ENCODE measurements at regions not wholly inside any gene's neighbourhood (a gene's known extent, or its start where the extent isn't known, plus 50 kb on each side); places are given as distances from the start of the nearest gene placed in this dataset.

DNA sequence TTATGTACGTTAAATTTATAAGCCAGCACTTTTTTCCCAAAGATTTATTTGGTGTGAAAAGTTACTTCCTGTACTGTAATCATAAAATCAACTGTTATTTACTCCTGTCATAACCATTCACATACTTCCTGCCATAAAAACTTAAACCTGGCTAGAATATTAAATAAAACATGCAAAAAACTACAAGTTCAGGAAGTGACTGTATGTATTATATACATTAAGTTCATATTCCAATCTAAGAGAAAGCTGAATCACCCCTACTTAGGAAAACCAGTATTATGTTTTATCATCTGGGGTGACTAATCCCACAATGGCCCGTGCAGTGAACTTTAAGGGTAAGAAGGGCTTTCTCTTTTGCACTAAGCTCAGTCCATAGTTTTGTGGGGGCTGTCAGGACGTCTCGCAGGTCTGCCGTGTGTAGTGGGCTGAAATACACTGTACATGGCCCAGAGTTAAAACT lies 183.7 kb upstream of the KLF14 start:
- Histone ChIP-seq H3K4me3 (ENCODE audit: insufficient read depth, low read length) (peak overlapping the region; percentile 21), H3K4me2 (ENCODE audit: insufficient read depth, low read length) (peak overlapping the region; percentile 63)
- TF ChIP-seq, protein P1, sequence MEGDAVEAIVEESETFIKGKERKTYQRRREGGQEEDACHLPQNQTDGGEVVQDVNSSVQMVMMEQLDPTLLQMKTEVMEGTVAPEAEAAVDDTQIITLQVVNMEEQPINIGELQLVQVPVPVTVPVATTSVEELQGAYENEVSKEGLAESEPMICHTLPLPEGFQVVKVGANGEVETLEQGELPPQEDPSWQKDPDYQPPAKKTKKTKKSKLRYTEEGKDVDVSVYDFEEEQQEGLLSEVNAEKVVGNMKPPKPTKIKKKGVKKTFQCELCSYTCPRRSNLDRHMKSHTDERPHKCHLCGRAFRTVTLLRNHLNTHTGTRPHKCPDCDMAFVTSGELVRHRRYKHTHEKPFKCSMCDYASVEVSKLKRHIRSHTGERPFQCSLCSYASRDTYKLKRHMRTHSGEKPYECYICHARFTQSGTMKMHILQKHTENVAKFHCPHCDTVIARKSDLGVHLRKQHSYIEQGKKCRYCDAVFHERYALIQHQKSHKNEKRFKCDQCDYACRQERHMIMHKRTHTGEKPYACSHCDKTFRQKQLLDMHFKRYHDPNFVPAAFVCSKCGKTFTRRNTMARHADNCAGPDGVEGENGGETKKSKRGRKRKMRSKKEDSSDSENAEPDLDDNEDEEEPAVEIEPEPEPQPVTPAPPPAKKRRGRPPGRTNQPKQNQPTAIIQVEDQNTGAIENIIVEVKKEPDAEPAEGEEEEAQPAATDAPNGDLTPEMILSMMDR (IDR thresholded peaks at IDR 0.05; ENCODE audit: extremely low read depth, low read depth, low read length) = no peak

DNA sequence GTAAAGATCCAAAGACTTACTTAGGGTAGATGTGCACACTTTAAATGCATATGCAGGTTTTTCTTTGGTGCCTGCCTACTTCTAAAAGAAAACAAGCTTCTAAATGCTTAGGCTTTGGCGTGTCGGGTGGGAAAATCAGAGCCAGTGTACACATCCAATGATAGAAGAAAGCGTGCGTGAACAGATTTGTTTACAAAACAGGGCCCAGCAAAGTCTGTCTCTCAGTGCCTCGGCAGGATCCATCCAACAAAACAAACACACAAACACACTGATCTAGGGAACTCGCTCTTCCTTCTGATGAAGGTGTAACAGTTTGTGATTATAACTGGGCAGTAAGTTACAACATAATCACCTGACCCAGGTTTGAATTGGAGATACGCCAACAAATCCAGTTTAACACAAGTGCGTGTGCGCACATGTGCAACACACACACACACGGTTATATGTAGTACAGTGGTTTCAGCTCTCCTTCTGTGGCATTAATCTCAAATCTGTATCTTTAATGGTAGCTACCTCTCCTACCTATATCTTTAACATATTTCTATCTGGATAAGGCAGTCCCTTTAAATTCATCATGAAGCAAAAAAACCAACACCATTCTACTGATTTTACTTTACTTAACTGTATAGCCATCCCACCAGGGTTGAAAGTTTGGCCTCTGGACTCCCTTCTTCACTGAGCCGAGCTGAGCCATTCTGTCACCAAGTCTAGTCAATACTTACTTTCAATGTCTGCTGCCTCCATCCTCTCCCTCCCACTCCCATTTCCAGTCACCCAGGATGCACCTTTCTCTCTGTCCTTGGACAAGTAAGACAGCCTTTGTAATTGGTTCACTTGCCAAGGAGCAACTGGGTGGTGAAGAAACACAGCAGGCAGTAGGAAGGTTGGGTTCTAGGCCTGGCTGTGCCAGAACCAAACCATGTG lies 184.4 kb upstream of the KLF14 start:
- Histone ChIP-seq H3K4me1 (ENCODE audit: insufficient read depth, low read length) (peaks cover 99% of the 10 kb centered on the region), H3K9me3 (ENCODE audit: low read depth, low read length) (no peaks in the 10 kb centered on the region), H3K36me3 (ENCODE audit: insufficient read depth, low read length) (peaks cover 35% of the 10 kb centered on the region), H3K27me3 (ENCODE audit: insufficient read depth, low read length) (no peaks in the 10 kb centered on the region), H3K4me3 (ENCODE audit: insufficient read depth, low read length) (peak overlapping the region; percentile 21), H4K20me1 (ENCODE audit: insufficient read depth, low read length) (no peaks in the 10 kb centered on the region), H3K27ac (ENCODE audit: low read depth, low read length) (peak overlapping the region; percentile 94), H2AFZ (ENCODE audit: low read length) (no peak overlapping the region), H3K79me2 (ENCODE audit: insufficient read depth, low read length) (peaks cover 89% of the 10 kb centered on the region), H3K4me2 (ENCODE audit: insufficient read depth, low read length) (peak overlapping the region; percentile 63)
- TF ChIP-seq, protein P1 (IDR thresholded peaks at IDR 0.05; ENCODE audit: extremely low read depth, low read depth, low read length) = no peak
- no peak for DNase-seq (ENCODE audit: insufficient read length, low spot score, missing footprints)

More for the DNA sequence above, 183.7 kb upstream of the KLF14 start:
- DNase-seq (ENCODE audit: insufficient read length, low spot score, missing footprints) = no peak
- Histone ChIP-seq H2AFZ (ENCODE audit: low read length) (no peak overlapping the region), H3K36me3 (ENCODE audit: insufficient read depth, low read length) (peaks cover 31% of the 10 kb centered on the region), H4K20me1 (ENCODE audit: insufficient read depth, low read length) (no peaks in the 10 kb centered on the region), H3K79me2 (ENCODE audit: insufficient read depth, low read length) (peaks cover 84% of the 10 kb centered on the region), H3K27me3 (ENCODE audit: insufficient read depth, low read length) (no peaks in the 10 kb centered on the region), H3K4me1 (ENCODE audit: insufficient read depth, low read length) (peaks cover 93% of the 10 kb centered on the region), H3K9me3 (ENCODE audit: low read depth, low read length) (no peaks in the 10 kb centered on the region), H3K27ac (ENCODE audit: low read depth, low read length) (peak overlapping the region; percentile 94)

DNA sequence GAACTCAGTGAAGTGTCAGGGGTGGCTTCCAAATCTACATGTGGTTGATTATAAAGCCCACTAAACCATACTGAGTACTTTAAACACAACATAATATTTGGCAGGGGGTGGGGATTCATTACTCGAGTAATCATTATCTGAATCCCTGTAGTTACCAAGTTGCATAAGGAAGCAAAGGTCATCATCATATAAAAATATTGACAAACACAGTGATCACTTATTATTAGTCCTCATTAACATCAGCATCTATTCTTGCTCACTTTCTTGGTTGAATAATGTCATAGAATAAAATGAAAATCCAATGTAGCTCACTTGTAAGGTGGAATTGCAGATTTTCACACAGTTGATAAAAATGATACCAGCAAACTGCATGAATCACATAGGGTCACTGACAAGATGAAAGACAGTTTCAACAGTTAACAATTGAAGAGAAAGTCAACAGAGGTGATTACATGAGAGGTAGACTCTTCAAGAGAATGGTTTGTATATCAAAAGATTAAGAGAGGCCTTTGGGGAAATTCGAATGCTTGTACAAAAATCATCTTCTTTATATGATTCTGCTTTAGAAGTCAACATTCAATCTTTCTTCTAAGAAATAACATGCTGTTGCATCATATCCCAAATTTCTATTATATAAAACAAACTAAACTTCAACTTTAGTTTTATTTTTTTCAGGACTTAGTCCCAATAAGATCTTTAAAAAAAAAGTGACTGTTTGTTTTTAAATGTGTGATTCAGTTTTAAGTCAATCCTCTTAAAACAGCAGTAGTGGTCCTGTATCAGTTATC lies 185.5 kb upstream of the KLF14 start:
- TF ChIP-seq, protein P1 (IDR thresholded peaks at IDR 0.05; ENCODE audit: extremely low read depth, low read depth, low read length) = no peak
- peaks cover 94% of the 10 kb centered on the region for H3K79me2 ChIP-seq (ENCODE audit: insufficient read depth, low read length)
- peaks cover 3% of the 10 kb centered on the region for H4K20me1 ChIP-seq (ENCODE audit: insufficient read depth, low read length)
- peaks cover 99% of the 10 kb centered on the region for H3K4me1 ChIP-seq (ENCODE audit: insufficient read depth, low read length)
- no peaks in the 10 kb centered on the region for H3K9me3 ChIP-seq (ENCODE audit: low read depth, low read length)
- peaks cover 34% of the 10 kb centered on the region for H3K36me3 ChIP-seq (ENCODE audit: insufficient read depth, low read length)
- H3K27ac ChIP-seq (ENCODE audit: low read depth, low read length) = peak overlapping the region; percentile 94
- H3K4me3 ChIP-seq (ENCODE audit: insufficient read depth, low read length) = no peak overlapping the region
- no peak overlapping the region for H3K4me2 ChIP-seq (ENCODE audit: insufficient read depth, low read length)
- no peaks in the 10 kb centered on the region for H3K27me3 ChIP-seq (ENCODE audit: insufficient read depth, low read length)
- no peak for DNase-seq (ENCODE audit: insufficient read length, low spot score, missing footprints)
- H2AFZ ChIP-seq (ENCODE audit: low read length) = no peak overlapping the region
